ENCODE measurements at regions not wholly inside any gene's neighbourhood (a gene's known extent, or its start where the extent isn't known, plus 50 kb on each side); places are given as distances from the start of the nearest gene placed in this dataset.
"Not testable (repeated sequence)": the region's sequence is repeated elsewhere in the genome, so short reads cannot be mapped to it uniquely, and the experiment has no call there.

DNA sequence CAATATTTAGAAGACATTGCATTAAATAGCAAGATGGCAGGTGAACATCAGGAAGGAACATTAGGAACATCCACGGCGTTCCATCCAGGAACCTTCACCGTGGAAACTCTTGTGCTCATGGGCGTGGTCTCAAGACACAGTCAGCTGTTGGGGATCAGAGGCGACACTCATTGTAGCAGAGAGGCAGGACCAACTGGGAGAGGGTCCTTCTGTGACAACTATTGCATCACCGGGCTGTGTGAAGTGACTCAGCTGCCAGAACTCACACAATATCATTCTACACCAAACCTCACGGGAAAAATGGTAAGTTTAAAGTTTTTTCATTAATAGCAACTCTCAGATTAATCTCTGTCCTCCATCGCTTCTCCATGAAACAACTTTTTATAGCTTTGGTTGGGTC, 334.8 kb upstream of the SULF2 start:
- ChIA-PET CTCF (no interaction called here), POLR2A (ENCODE audit: unreplicated experiment) (no interaction called here)
- Histone ChIP-seq H2AFZ (no peak overlapping the region), H3K4me1 (replicated peaks; ENCODE audit: insufficient read depth) (no peaks in the 10 kb centered on the region), H3K27ac (no peak overlapping the region), H3K4me2 (no peak overlapping the region), H3K27me3 (ENCODE audit: insufficient read depth, low read depth) (no peaks in the 10 kb centered on the region), H3K9me3 (ENCODE audit: insufficient read depth, low read depth) (no peaks in the 10 kb centered on the region), H3K4me3 (no peak overlapping the region), H3F3A (ENCODE audit: insufficient read depth, low read depth) (peaks cover 4% of the 10 kb centered on the region; the same call in 1 of the 2 replicates), H3K36me3 (ENCODE audit: low read depth) (no peaks in the 10 kb centered on the region), H3K9me2 (ENCODE audit: insufficient read depth) (no peaks in the 10 kb centered on the region), H4K20me1 (ENCODE audit: insufficient read depth) (no peaks in the 10 kb centered on the region), H3K79me2 (ENCODE audit: low read depth) (no peaks in the 10 kb centered on the region)
- no TSS peak for BruUV-seq (replicated peaks)
- DNase-seq = no peak
- TF ChIP-seq, protein P1, sequence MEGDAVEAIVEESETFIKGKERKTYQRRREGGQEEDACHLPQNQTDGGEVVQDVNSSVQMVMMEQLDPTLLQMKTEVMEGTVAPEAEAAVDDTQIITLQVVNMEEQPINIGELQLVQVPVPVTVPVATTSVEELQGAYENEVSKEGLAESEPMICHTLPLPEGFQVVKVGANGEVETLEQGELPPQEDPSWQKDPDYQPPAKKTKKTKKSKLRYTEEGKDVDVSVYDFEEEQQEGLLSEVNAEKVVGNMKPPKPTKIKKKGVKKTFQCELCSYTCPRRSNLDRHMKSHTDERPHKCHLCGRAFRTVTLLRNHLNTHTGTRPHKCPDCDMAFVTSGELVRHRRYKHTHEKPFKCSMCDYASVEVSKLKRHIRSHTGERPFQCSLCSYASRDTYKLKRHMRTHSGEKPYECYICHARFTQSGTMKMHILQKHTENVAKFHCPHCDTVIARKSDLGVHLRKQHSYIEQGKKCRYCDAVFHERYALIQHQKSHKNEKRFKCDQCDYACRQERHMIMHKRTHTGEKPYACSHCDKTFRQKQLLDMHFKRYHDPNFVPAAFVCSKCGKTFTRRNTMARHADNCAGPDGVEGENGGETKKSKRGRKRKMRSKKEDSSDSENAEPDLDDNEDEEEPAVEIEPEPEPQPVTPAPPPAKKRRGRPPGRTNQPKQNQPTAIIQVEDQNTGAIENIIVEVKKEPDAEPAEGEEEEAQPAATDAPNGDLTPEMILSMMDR (conservative IDR thresholded peaks at IDR 0.05) = no peak
- no peak for TF ChIP-seq EZH2 (IDR thresholded peaks at IDR 0.05; ENCODE audit: low read depth)
- intact Hi-C loops (cut with micrococcal nuclease; ENCODE audit: unreplicated experiment) = no loop called here

GRCh38 chr20:48119389-48119788, 334.1 kb upstream of the SULF2 start:
- H3K36me3 ChIP-seq (ENCODE audit: low read depth); CTCF ChIA-PET; H3F3A ChIP-seq (ENCODE audit: insufficient read depth, low read depth); DNase-seq; intact Hi-C loops (cut with micrococcal nuclease; ENCODE audit: unreplicated experiment); H3K9me2 ChIP-seq (ENCODE audit: insufficient read depth); H3K27me3 ChIP-seq (ENCODE audit: insufficient read depth, low read depth); H3K9me3 ChIP-seq (ENCODE audit: insufficient read depth, low read depth); BruUV-seq (replicated peaks); H3K4me2 ChIP-seq; POLR2A ChIA-PET (ENCODE audit: unreplicated experiment); H3K4me1 ChIP-seq (replicated peaks; ENCODE audit: insufficient read depth); H4K20me1 ChIP-seq (ENCODE audit: insufficient read depth); H2AFZ ChIP-seq; H3K27ac ChIP-seq; H3K4me3 ChIP-seq; H3K79me2 ChIP-seq (ENCODE audit: low read depth): not testable (repeated sequence)

DNA sequence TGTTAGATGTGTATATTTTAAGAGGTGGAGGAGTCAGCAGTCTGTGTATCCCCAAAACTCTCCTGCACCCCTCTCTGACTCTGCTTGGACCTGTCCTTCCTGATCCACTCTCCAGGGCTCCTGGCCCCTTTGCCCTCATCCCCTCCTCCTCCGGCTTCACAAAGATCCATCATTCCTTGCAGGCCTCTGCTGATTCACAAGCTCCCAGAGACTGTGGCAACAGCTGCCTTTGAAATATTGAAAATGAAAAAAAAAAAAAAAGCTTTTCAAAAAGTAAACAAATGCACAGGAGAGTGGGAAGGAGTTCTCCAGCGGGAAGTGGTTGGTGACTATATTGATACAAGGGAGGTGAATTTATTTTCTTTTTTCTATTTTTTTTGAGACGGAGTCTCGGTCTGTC, 330.2 kb upstream of the SULF2 start:
- H3K79me2 ChIP-seq (ENCODE audit: low read depth) = no peaks in the 10 kb centered on the region
- no peak overlapping the region for H3K27ac ChIP-seq
- no peak overlapping the region for H3K4me2 ChIP-seq
- BruUV-seq (replicated peaks) = no TSS peak
- no peaks in the 10 kb centered on the region for H3K4me1 ChIP-seq (replicated peaks; ENCODE audit: insufficient read depth)
- TF ChIP-seq EZH2 (IDR thresholded peaks at IDR 0.05; ENCODE audit: low read depth) = no peak
- TF ChIP-seq, protein P1 (conservative IDR thresholded peaks at IDR 0.05) = no peak
- H3F3A ChIP-seq (ENCODE audit: insufficient read depth, low read depth) = peaks cover 4% of the 10 kb centered on the region; the same call in 1 of the 2 replicates
- ChIA-PET CTCF (interaction anchor here (0.6 kb wide), 1 partner anchor 267 kb away, joined by 3 read pairs; no protein-coding TSS in a partner anchor), POLR2A (ENCODE audit: unreplicated experiment) (no interaction called here)
- H2AFZ ChIP-seq = no peak overlapping the region
- H3K4me3 ChIP-seq = no peak overlapping the region
- no peaks in the 10 kb centered on the region for H3K27me3 ChIP-seq (ENCODE audit: insufficient read depth, low read depth)
- DNase-seq = no peak
- no peaks in the 10 kb centered on the region for H3K36me3 ChIP-seq (ENCODE audit: low read depth)
- intact Hi-C loops (cut with micrococcal nuclease; ENCODE audit: unreplicated experiment) = no loop called here
- H3K9me3 ChIP-seq (ENCODE audit: insufficient read depth, low read depth) = no peaks in the 10 kb centered on the region
- H3K9me2 ChIP-seq (ENCODE audit: insufficient read depth) = no peaks in the 10 kb centered on the region
- H4K20me1 ChIP-seq (ENCODE audit: insufficient read depth) = no peaks in the 10 kb centered on the region

DNA sequence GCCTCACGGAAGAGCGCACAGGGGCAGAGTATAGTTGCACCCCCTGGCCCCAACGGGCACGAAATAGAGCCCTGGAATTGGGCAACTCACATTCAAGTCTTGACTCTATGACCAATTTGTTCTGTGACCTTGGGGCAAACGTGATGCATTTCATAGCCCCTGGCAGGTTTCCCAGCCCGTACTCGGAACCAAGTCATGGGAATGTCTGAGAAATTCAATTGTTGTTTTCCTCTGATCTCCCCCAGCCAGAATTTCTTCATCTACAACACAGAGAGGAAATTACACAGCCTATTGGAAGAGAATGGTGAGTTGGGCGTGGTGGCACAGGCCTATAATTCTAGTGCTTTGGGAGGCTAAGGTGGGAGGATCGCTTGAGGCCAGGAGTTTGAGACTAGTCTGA, 322.3 kb upstream of the SULF2 start:
- POLR2A ChIA-PET (ENCODE audit: unreplicated experiment) = no interaction called here
- intact Hi-C loops (cut with micrococcal nuclease; ENCODE audit: unreplicated experiment) = no loop called here
- no TSS peak for BruUV-seq (replicated peaks)
- TF ChIP-seq, protein P1 (conservative IDR thresholded peaks at IDR 0.05) = no peak
- no peak for TF ChIP-seq EZH2 (IDR thresholded peaks at IDR 0.05; ENCODE audit: low read depth)
- H3K9me2 ChIP-seq (ENCODE audit: insufficient read depth) = no peaks in the 10 kb centered on the region
- no peak overlapping the region for H3K27ac ChIP-seq
- no peaks in the 10 kb centered on the region for H3K36me3 ChIP-seq (ENCODE audit: low read depth)
- CTCF ChIA-PET = interaction anchor here (0.6 kb wide), 1 partner anchor 8 kb away, joined by 3 read pairs; no protein-coding TSS in a partner anchor
- H2AFZ ChIP-seq = no peak overlapping the region
- H4K20me1 ChIP-seq (ENCODE audit: insufficient read depth) = no peaks in the 10 kb centered on the region
- H3K27me3 ChIP-seq (ENCODE audit: insufficient read depth, low read depth) = no peaks in the 10 kb centered on the region
- no peak overlapping the region for H3K4me2 ChIP-seq
- no peaks in the 10 kb centered on the region for H3F3A ChIP-seq (ENCODE audit: insufficient read depth, low read depth)
- H3K79me2 ChIP-seq (ENCODE audit: low read depth) = no peaks in the 10 kb centered on the region
- no peak overlapping the region for H3K4me3 ChIP-seq
- H3K9me3 ChIP-seq (ENCODE audit: insufficient read depth, low read depth) = 0 out of 2 replicates have a peak, but pooled peaks cover 4% of the 10 kb centered on the region
- H3K4me1 ChIP-seq (replicated peaks; ENCODE audit: insufficient read depth) = no peaks in the 10 kb centered on the region
- DNase-seq = no peak
